Caco-2 (cell line): ENCODE measurements at regions not wholly inside any gene's neighbourhood (a gene's known extent, or its start where the extent isn't known, plus 50 kb on each side); places are given as distances from the start of the nearest gene placed in this dataset.

Experiments used
- BruUV-seq: library from RNA; stranded (reverse); fragments of 400-500 nt; replicated peaks from 2 replicates; lab custom pipeline; 2021; lab: Mats Ljungman, UMichigan
- CTCF ChIA-PET: fragments of 300-600 bp; sonication (Branson Sonifier 250); formaldehyde crosslinking; loops from one replicate; lab custom pipeline; 2022; ENCODE audit warnings: antibody characterized with exemption; lab: Charles Lee
- POLR2A ChIA-PET: fragments of 300-600 bp; sonication (Branson Sonifier 250); formaldehyde crosslinking; loops from one replicate; lab custom pipeline; 2022; ENCODE audit warnings: antibody characterized with exemption; lab: Charles Lee
- DNase-seq, 2 experiments: peaks; one replicate each; pipeline versions ENCODE4 v3.0.0 to v3.0.0-alpha.2; 2020 to 2022
- H3K27me3 ChIP-seq: replicated peaks from 2 replicates; pipeline ENCODE4 v1.6.0; 2011; ENCODE audit warnings: low read length; ENCODE audit not compliant: control insufficient read depth, insufficient read depth
- H3K36me3 ChIP-seq: 2 replicates; pipeline ENCODE4 v1.5.1; 2011; ENCODE audit warnings: low read length; ENCODE audit not compliant: control insufficient read depth, insufficient read depth
- H3K4me1 ChIP-seq: fragments of 250-450 bp; sonication (Bioruptor Pico); 2 replicates; pipeline ENCODE4 v1.5.1; 2020; ENCODE audit warnings: mild to moderate bottlenecking
- H3K4me3 ChIP-seq: 2 replicates; pipeline ENCODE4 v1.5.1; 2011; ENCODE audit warnings: low read depth, mild to moderate bottlenecking, control low read depth, low read length
- H3K9me3 ChIP-seq: fragments of 250-450 bp; sonication (Bioruptor Pico); 2 replicates; pipeline ENCODE4 v1.5.1; 2020; ENCODE audit warnings: mild to moderate bottlenecking, moderate library complexity
- H3K27ac Mint-ChIP-seq: one replicate; pipeline ENCODE4 v1.8.0; 2022; ENCODE audit warnings: mixed read lengths; ENCODE audit not compliant: unreplicated experiment
- H3K27me3 Mint-ChIP-seq: one replicate; pipeline ENCODE4 v1.8.0; 2022; ENCODE audit warnings: mixed read lengths; ENCODE audit not compliant: insufficient read depth, unreplicated experiment
- H3K36me3 Mint-ChIP-seq: one replicate; pipeline ENCODE4 v1.8.0; 2022; ENCODE audit warnings: mild to moderate bottlenecking, mixed read lengths; ENCODE audit not compliant: insufficient read depth, unreplicated experiment
- H3K4me1 Mint-ChIP-seq: one replicate; pipeline ENCODE4 v1.8.0; 2022; ENCODE audit warnings: low read depth, mixed read lengths; ENCODE audit not compliant: unreplicated experiment
- H3K4me3 Mint-ChIP-seq: one replicate; pipeline ENCODE4 v1.8.0; 2022; ENCODE audit warnings: mild to moderate bottlenecking, moderate library complexity, mixed read lengths; ENCODE audit not compliant: unreplicated experiment
- H3K9me3 Mint-ChIP-seq: one replicate; pipeline ENCODE4 v1.8.0; 2022; ENCODE audit warnings: mixed read lengths; ENCODE audit not compliant: unreplicated experiment
- intact Hi-C: fragments of 100-400 bp; cut with micrococcal nuclease; formaldehyde crosslinking; loops from one replicate; pipeline ENCODE4 v1.10.0; 2022; ENCODE audit not compliant: unreplicated experiment
- TF ChIP-seq, protein P1 (sequence below), 2 experiments: fragments of 200-600 bp in 1 of 2; IDR thresholded peaks; 1 replicate in 1 of 2; 2 replicates in 1 of 2; pipeline versions ENCODE4 v1.5.1 to v1.8.0; 2011 to 2022; ENCODE audit warnings: antibody characterized with exemption in 1 of 2, control low read depth in 1 of 2, inconsistent platforms in 1 of 2, low read depth in 1 of 2, low read length in 1 of 2, mild to moderate bottlenecking in 1 of 2, moderate library complexity in 1 of 2; ENCODE audit not compliant: insufficient read depth in 1 of 2, severe bottlenecking in 1 of 2, unreplicated experiment in 1 of 2

DNA sequence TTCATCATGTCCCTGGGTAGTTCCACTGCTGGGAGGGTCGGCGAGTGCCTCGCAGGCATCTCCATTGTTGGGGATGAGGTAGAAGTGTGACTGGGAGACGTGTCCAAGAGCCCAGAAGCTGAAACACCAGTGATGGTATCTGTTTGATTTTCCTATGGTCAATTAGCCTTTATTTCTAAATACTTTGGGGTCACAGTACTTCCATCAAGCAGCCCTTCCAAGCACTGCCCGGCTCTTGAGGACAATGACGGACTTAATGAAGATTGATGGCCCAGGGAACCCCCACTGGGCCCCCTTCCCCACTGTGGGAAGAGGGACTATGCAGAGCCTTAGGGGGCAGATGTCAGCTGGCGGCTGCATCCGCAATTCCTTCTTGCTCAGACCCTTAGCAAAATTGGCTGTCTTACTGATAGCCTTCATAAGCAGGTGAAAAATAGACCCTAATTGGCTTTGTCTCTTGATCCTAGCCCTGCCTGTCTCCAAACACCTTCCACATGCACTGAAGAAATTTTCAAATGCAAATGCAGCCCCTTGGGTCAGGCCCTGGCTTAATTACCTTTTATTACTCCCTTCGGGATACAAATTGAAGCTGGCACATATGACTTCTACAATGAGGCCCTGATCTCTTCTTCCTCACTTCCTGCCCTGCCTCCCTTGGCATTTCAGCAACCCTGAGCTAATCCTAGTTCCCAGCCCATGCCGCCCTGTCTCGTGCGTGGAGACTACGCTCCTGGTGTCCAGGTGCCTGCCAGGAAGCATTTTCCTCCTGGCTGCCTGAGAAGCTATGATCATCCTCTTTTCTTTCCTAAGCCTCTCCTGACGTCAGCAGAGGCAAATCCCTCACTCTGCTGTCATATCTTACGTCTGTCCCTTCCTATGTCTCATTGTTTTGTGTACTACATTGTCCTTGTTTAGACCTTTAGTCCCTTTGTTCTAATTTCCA is 124.5 kb upstream of the GDF10 start:
- ChIA-PET CTCF (no interaction called here), POLR2A (no interaction called here)
- H3K4me3 Mint-ChIP-seq, result no peak overlapping the region
- no peaks in the 10 kb centered on the region for H3K4me1 Mint-ChIP-seq
- peaks cover 4% of the 10 kb centered on the region for H3K36me3 Mint-ChIP-seq
- 0 out of 2 replicates have a peak, but pooled peaks cover 2% of the 10 kb centered on the region for H3K27me3 ChIP-seq
- BruUV-seq, result no TSS peak
- H3K9me3 Mint-ChIP-seq, result no peaks in the 10 kb centered on the region
- no peaks in the 10 kb centered on the region for H3K4me1 ChIP-seq
- no peaks in the 10 kb centered on the region; the same call in 1 of the 2 replicates for H3K9me3 ChIP-seq
- H3K36me3 ChIP-seq, result no peaks in the 10 kb centered on the region
- intact Hi-C loops, result no loop called here
- no peak for DNase-seq
- H3K27ac Mint-ChIP-seq, result no peak overlapping the region
- no peak overlapping the region for H3K4me3 ChIP-seq
- peaks cover 15% of the 10 kb centered on the region for H3K27me3 Mint-ChIP-seq
- TF ChIP-seq, protein P1, sequence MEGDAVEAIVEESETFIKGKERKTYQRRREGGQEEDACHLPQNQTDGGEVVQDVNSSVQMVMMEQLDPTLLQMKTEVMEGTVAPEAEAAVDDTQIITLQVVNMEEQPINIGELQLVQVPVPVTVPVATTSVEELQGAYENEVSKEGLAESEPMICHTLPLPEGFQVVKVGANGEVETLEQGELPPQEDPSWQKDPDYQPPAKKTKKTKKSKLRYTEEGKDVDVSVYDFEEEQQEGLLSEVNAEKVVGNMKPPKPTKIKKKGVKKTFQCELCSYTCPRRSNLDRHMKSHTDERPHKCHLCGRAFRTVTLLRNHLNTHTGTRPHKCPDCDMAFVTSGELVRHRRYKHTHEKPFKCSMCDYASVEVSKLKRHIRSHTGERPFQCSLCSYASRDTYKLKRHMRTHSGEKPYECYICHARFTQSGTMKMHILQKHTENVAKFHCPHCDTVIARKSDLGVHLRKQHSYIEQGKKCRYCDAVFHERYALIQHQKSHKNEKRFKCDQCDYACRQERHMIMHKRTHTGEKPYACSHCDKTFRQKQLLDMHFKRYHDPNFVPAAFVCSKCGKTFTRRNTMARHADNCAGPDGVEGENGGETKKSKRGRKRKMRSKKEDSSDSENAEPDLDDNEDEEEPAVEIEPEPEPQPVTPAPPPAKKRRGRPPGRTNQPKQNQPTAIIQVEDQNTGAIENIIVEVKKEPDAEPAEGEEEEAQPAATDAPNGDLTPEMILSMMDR (IDR thresholded peaks at IDR 0.05; ENCODE audit: insufficient read depth in 1 of 2, low read depth in 1 of 2, low read length in 1 of 2, severe bottlenecking in 1 of 2, unreplicated experiment in 1 of 2), result no peak

DNA sequence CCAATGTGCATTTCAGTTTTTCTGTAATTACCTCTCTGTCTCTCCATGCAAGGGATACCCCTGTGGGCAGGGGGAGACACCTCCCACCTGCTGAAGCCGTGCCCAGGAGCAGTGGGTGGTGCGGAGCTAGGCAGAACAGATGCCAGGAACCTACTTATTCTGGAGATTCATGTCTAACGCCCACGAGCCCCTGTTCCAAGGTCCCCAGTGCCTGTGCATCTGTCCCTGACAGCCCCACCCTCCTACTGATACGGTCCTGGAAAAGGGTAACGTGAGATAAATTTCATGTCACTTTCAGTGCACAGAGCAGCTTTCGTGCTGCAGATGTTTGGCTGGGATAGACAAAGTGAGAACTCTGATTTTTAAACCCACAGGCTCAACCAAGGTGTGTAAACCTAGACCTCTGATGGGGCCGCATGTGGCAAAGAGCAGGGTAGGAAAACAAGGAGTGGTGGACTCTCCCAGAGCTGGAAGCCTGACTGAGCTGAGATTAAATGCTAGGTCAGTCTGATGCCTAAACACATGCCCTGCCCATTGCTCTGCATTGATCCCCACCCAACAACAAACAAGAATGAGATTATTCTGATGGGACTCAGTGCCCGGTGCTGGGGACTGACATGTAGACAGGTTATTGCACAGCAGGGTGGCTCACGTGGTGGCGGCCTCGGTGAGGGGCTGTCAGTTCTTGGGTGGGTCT is 123.6 kb upstream of the GDF10 start:
- H3K9me3 Mint-ChIP-seq, result no peaks in the 10 kb centered on the region
- TF ChIP-seq, protein P1 (IDR thresholded peaks at IDR 0.05; ENCODE audit: insufficient read depth in 1 of 2, low read depth in 1 of 2, low read length in 1 of 2, severe bottlenecking in 1 of 2, unreplicated experiment in 1 of 2), result no peak
- intact Hi-C loops, result no loop called here
- peaks cover 4% of the 10 kb centered on the region for H3K36me3 Mint-ChIP-seq
- Histone ChIP-seq H3K9me3 (no peaks in the 10 kb centered on the region; the same call in 1 of the 2 replicates), H3K4me3 (no peak overlapping the region), H3K4me1 (no peaks in the 10 kb centered on the region), H3K36me3 (no peaks in the 10 kb centered on the region), H3K27me3 (0 out of 2 replicates have a peak, but pooled peaks cover 2% of the 10 kb centered on the region)
- H3K27ac Mint-ChIP-seq, result no peak overlapping the region
- BruUV-seq, result no TSS peak
- no peaks in the 10 kb centered on the region for H3K4me1 Mint-ChIP-seq
- ChIA-PET CTCF (no interaction called here), POLR2A (no interaction called here)
- H3K27me3 Mint-ChIP-seq, result peaks cover 10% of the 10 kb centered on the region
- DNase-seq, result no peak
- no peak overlapping the region for H3K4me3 Mint-ChIP-seq
